ENCODE measurements at regions not wholly inside any gene's neighbourhood (a gene's known extent, or its start where the extent isn't known, plus 50 kb on each side); places are given as distances from the start of the nearest gene placed in this dataset.

DNA sequence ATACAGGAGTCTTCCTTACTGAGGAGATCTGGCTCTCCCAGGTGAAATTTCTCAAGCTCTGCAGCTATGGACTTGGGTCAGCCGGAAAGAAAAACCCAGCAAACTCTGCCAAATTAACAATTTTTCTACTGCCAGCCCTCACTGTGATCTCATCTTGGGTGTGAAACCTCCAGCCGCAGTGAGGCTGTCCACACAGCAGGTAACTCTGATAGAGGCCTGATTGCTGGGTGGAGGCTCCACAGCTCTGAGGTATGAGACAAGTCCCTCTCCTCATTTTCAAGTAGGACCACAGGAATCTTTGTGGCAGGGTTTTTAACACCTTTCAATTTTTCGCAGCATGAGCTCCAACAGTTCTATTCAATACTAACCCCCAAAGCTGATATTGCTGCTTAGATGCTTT lies 430.6 kb upstream of the RAB6C start:
- TF ChIP-seq, protein P1, sequence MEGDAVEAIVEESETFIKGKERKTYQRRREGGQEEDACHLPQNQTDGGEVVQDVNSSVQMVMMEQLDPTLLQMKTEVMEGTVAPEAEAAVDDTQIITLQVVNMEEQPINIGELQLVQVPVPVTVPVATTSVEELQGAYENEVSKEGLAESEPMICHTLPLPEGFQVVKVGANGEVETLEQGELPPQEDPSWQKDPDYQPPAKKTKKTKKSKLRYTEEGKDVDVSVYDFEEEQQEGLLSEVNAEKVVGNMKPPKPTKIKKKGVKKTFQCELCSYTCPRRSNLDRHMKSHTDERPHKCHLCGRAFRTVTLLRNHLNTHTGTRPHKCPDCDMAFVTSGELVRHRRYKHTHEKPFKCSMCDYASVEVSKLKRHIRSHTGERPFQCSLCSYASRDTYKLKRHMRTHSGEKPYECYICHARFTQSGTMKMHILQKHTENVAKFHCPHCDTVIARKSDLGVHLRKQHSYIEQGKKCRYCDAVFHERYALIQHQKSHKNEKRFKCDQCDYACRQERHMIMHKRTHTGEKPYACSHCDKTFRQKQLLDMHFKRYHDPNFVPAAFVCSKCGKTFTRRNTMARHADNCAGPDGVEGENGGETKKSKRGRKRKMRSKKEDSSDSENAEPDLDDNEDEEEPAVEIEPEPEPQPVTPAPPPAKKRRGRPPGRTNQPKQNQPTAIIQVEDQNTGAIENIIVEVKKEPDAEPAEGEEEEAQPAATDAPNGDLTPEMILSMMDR (IDR thresholded peaks at IDR 0.05) = no peak
- no peak for TF ChIP-seq POLR2A (IDR thresholded peaks at IDR 0.05)

Measured in prostate gland (tissue), 2 donors.